ENCODE measurements at regions not wholly inside any gene's neighbourhood (a gene's known extent, or its start where the extent isn't known, plus 50 kb on each side); places are given as distances from the start of the nearest gene placed in this dataset.

DNA sequence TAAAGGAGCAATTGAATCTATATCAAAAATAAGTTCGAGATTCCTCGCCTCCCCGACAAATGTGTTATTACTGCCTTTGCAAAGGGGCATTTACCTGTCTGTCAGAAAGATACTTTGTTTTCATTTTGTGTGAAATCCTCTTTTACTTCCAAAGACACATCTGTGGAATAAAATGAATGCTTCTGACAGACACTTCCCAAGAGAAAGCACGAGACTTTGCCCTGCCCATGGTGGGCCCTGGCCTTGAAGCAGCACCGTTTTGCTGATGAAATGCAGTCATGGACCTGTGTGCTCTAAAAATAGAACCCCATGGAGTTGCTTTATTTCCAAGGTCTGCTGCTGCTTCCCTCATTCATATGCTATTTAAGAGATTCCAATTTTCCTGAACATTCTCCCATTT, 85.9 kb upstream of the USP47 start:
- no peak overlapping the region for H3K18ac ChIP-seq (ENCODE audit: low read depth, low read length)
- H3K9me1 ChIP-seq (ENCODE audit: insufficient read depth, low read length): no peaks in the 10 kb centered on the region
- H3K27me3 ChIP-seq (ENCODE audit: control insufficient read depth, insufficient read depth, low read length): peaks cover 67% of the 10 kb centered on the region
- H3K36me3 ChIP-seq (ENCODE audit: control insufficient read depth, insufficient read depth, low read length): no peaks in the 10 kb centered on the region
- H4K91ac ChIP-seq (ENCODE audit: insufficient read depth, low read depth, low read length): no peak overlapping the region
- ChIA-PET POLR2A (ENCODE audit: unreplicated experiment) (no interaction called here), CTCF (no interaction called here)
- no peak for ATAC-seq (ENCODE audit: low read depth)
- dilution Hi-C loops (cut with HindIII; ENCODE audit: low sequenced_read_pairs, unreplicated experiment): no loop called here
- no peak overlapping the region for H2BK15ac ChIP-seq (ENCODE audit: low read depth, low read length)
- no peak overlapping the region for H3K4ac ChIP-seq (ENCODE audit: low read depth, low read length)
- no peaks in the 10 kb centered on the region for H3K9me3 ChIP-seq (ENCODE audit: control insufficient read depth, insufficient read depth, low read length)
- no peak overlapping the region for H3K27ac ChIP-seq (ENCODE audit: insufficient read depth, low read length)
- H3K4me1 ChIP-seq (ENCODE audit: control insufficient read depth, insufficient read depth, low read length): no peaks in the 10 kb centered on the region
- H3K4me3 ChIP-seq (ENCODE audit: insufficient read depth, low read depth, low read length): no peak overlapping the region
- H2BK120ac ChIP-seq (ENCODE audit: low read depth, low read length): no peak overlapping the region
- H3K56ac ChIP-seq (ENCODE audit: extremely low read depth, insufficient read depth, low read length): no peak overlapping the region
- no peak for DNase-seq
- no peaks in the 10 kb centered on the region for H3K79me1 ChIP-seq (ENCODE audit: low read depth in 1 of 2, low read length in 2 of 2)
- no peak overlapping the region for H2BK5ac ChIP-seq (ENCODE audit: low read depth, low read length, poor library complexity, severe bottlenecking)
- H2BK20ac ChIP-seq (ENCODE audit: low read depth, low read length): no peak overlapping the region
- BruUV-seq (replicated peaks): no TSS peak
- WGBS, 2 experiments (ENCODE audit: extremely low coverage in 2 of 2, insufficient read length in 1 of 2): no CpG with 5 or more reads among the region's 5 CpGs
- no peak overlapping the region for H3K23ac ChIP-seq (ENCODE audit: low read depth, low read length)
- H3K4me2 ChIP-seq (ENCODE audit: low read depth, low read length): no peak overlapping the region
- in situ Hi-C loops (cut with MboI; ENCODE audit: low sequenced_read_pairs): no loop called here
- H2AK9ac ChIP-seq (replicated peaks; ENCODE audit: low read depth, low read length, poor library complexity): no peak overlapping the region
- intact Hi-C loops (cut with micrococcal nuclease): no loop called here
- H2AK5ac ChIP-seq (ENCODE audit: low read depth, low read length): no peak overlapping the region
- no peak overlapping the region for H3K9ac ChIP-seq (ENCODE audit: low read depth, low read length)
- no peak overlapping the region for H2AFZ ChIP-seq (replicated peaks; ENCODE audit: low read length, poor library complexity)
- H4K20me1 ChIP-seq (ENCODE audit: insufficient read depth, low read length): no peaks in the 10 kb centered on the region
- no peak overlapping the region for H4K5ac ChIP-seq (ENCODE audit: low read depth, low read length)
- H3K14ac ChIP-seq (replicated peaks; ENCODE audit: low read depth, low read length): no peak overlapping the region
- H4K8ac ChIP-seq (ENCODE audit: low read depth in 2 of 2, low read length in 2 of 2): no peak overlapping the region
- TF ChIP-seq FOS (IDR thresholded peaks at IDR 0.05; ENCODE audit: low read depth, low read length) (no peak), MAFK (IDR thresholded peaks at IDR 0.05; ENCODE audit: low read depth, low read length) (no peak), NFE2L2 (IDR thresholded peaks at IDR 0.05; ENCODE audit: low read depth, low read length) (no peak), POLR2A (IDR thresholded peaks at IDR 0.05; ENCODE audit: low read depth, low read length) (no peak), RAD21 (IDR thresholded peaks at IDR 0.05; ENCODE audit: low read length) (no peak), CHD1 (IDR thresholded peaks at IDR 0.05; ENCODE audit: low read depth, low read length) (no peak)
- TF ChIP-seq, protein P1, sequence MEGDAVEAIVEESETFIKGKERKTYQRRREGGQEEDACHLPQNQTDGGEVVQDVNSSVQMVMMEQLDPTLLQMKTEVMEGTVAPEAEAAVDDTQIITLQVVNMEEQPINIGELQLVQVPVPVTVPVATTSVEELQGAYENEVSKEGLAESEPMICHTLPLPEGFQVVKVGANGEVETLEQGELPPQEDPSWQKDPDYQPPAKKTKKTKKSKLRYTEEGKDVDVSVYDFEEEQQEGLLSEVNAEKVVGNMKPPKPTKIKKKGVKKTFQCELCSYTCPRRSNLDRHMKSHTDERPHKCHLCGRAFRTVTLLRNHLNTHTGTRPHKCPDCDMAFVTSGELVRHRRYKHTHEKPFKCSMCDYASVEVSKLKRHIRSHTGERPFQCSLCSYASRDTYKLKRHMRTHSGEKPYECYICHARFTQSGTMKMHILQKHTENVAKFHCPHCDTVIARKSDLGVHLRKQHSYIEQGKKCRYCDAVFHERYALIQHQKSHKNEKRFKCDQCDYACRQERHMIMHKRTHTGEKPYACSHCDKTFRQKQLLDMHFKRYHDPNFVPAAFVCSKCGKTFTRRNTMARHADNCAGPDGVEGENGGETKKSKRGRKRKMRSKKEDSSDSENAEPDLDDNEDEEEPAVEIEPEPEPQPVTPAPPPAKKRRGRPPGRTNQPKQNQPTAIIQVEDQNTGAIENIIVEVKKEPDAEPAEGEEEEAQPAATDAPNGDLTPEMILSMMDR (conservative IDR thresholded peaks at IDR 0.05; ENCODE audit: low read depth, low read length): no peak

All from IMR-90 (cell line).